T-helper 17 cell (primary cell): ENCODE measurements at regions not wholly inside any gene's neighbourhood (a gene's known extent, or its start where the extent isn't known, plus 50 kb on each side); places are given as distances from the start of the nearest gene placed in this dataset.

Source experiments
- ATAC-seq: fragments of 150-1000 bp; cut with Tn5 transposase; 2 replicates; pipeline ENCODE4 v1.10.0; 2021; ENCODE audit warnings: mild to moderate bottlenecking, moderate library complexity
- DNase-seq, 3 donors: peaks; one replicate each; pipeline versions ENCODE4 v3.0.0 to v3.0.0-alpha.2; 2020 to 2021
- H3K9me3 ChIP-seq: one replicate; pipeline ENCODE4 v1.7.0; 2013; ENCODE audit warnings: low read length, mild to moderate bottlenecking; ENCODE audit not compliant: control insufficient read depth, poor library complexity, severe bottlenecking
- H3K27ac Mint-ChIP-seq: one replicate; pipeline ENCODE4 v1.8.0; 2022; ENCODE audit warnings: mild to moderate bottlenecking, moderate library complexity, mixed read lengths
- H3K27me3 Mint-ChIP-seq: one replicate; pipeline ENCODE4 v1.8.0; 2022; ENCODE audit warnings: mixed read lengths
- H3K36me3 Mint-ChIP-seq: one replicate; pipeline ENCODE4 v1.8.0; 2022; ENCODE audit warnings: low read depth, mixed read lengths
- H3K4me1 Mint-ChIP-seq: one replicate; pipeline ENCODE4 v1.8.0; 2022; ENCODE audit warnings: mild to moderate bottlenecking, mixed read lengths
- H3K4me3 Mint-ChIP-seq: one replicate; pipeline ENCODE4 v1.8.0; 2022; ENCODE audit warnings: mild to moderate bottlenecking, moderate library complexity, mixed read lengths

GRCh38 chr1:29990304-29990703 lies 733.1 kb downstream of the MATN1 start:
- no peaks in the 10 kb centered on the region for H3K36me3 Mint-ChIP-seq
- H3K27me3 Mint-ChIP-seq, result peaks cover 9% of the 10 kb centered on the region

GRCh38 chr1:29986986-29987385 lies 736.4 kb downstream of the MATN1 start:
- H3K4me1 Mint-ChIP-seq, result no peaks in the 10 kb centered on the region
- no peaks in the 10 kb centered on the region for H3K36me3 Mint-ChIP-seq
- no peak overlapping the region for H3K4me3 Mint-ChIP-seq
- DNase-seq (no peak), ATAC-seq (no peak)
- H3K27ac Mint-ChIP-seq, result no peak overlapping the region
- peaks cover 18% of the 10 kb centered on the region for H3K27me3 Mint-ChIP-seq
- peaks cover 2% of the 10 kb centered on the region for H3K9me3 ChIP-seq

More at GRCh38 chr1:29990304-29990703, 733.1 kb downstream of the MATN1 start:
- Mint-ChIP-seq H3K4me3 (no peak overlapping the region), H3K27ac (no peak overlapping the region), H3K4me1 (no peaks in the 10 kb centered on the region)
- ATAC-seq, result no peak
- H3K9me3 ChIP-seq, result peaks cover 2% of the 10 kb centered on the region
- no peak for DNase-seq

GRCh38 chr1:29985606-29985945 lies 737.8 kb downstream of the MATN1 start:
- ATAC-seq (no peak), DNase-seq (no peak)
- no peak overlapping the region for H3K27ac Mint-ChIP-seq
- no peaks in the 10 kb centered on the region for H3K4me1 Mint-ChIP-seq
- H3K4me3 Mint-ChIP-seq, result no peak overlapping the region
- no peaks in the 10 kb centered on the region for H3K9me3 ChIP-seq
- H3K36me3 Mint-ChIP-seq, result no peaks in the 10 kb centered on the region
- H3K27me3 Mint-ChIP-seq, result peaks cover 33% of the 10 kb centered on the region

- Mint-ChIP-seq H3K36me3 (no peaks in the 10 kb centered on the region), H3K27ac (no peak overlapping the region), H3K4me1 (no peaks in the 10 kb centered on the region), H3K4me3 (no peak overlapping the region), H3K27me3 (peaks cover 35% of the 10 kb centered on the region)
- DNase-seq (no peak), ATAC-seq (no peak)
- no peaks in the 10 kb centered on the region for H3K9me3 ChIP-seq
Observed at GRCh38 chr1:29984862-29985605, 738.4 kb downstream of the MATN1 start.

GRCh38 chr1:29984166-29984861 lies 739.1 kb downstream of the MATN1 start:
- Mint-ChIP-seq H3K4me1 (no peaks in the 10 kb centered on the region), H3K36me3 (no peaks in the 10 kb centered on the region), H3K27me3 (peaks cover 35% of the 10 kb centered on the region), H3K27ac (no peak overlapping the region), H3K4me3 (no peak overlapping the region)
- no peak for DNase-seq
- no peaks in the 10 kb centered on the region for H3K9me3 ChIP-seq
- no peak for ATAC-seq

GRCh38 chr1:29983321-29983720 lies 740.1 kb downstream of the MATN1 start:
- no peaks in the 10 kb centered on the region for H3K9me3 ChIP-seq
- H3K27ac Mint-ChIP-seq, result no peak overlapping the region
- peaks cover 35% of the 10 kb centered on the region for H3K27me3 Mint-ChIP-seq
- H3K36me3 Mint-ChIP-seq, result no peaks in the 10 kb centered on the region
- ATAC-seq, result no peak
- no peaks in the 10 kb centered on the region for H3K4me1 Mint-ChIP-seq
- no peak overlapping the region for H3K4me3 Mint-ChIP-seq
- DNase-seq, result no peak

GRCh38 chr1:29981586-29982239 lies 741.7 kb downstream of the MATN1 start:
- H3K27me3 Mint-ChIP-seq, result peaks cover 34% of the 10 kb centered on the region
- no peaks in the 10 kb centered on the region for H3K4me1 Mint-ChIP-seq
- no peak overlapping the region for H3K27ac Mint-ChIP-seq
- H3K36me3 Mint-ChIP-seq, result no peaks in the 10 kb centered on the region
- no peak for DNase-seq
- H3K9me3 ChIP-seq, result no peaks in the 10 kb centered on the region
- no peak overlapping the region for H3K4me3 Mint-ChIP-seq
- ATAC-seq, result no peak

GRCh38 chr1:29977550-29977949 lies 741.2 kb downstream of the PTPRU start:
- Mint-ChIP-seq H3K27me3 (peaks cover 23% of the 10 kb centered on the region), H3K4me3 (no peak overlapping the region), H3K4me1 (no peaks in the 10 kb centered on the region), H3K36me3 (no peaks in the 10 kb centered on the region), H3K27ac (no peak overlapping the region)
- no peak for ATAC-seq
- DNase-seq, result no peak
- no peaks in the 10 kb centered on the region for H3K9me3 ChIP-seq

GRCh38 chr1:29975036-29975694 lies 738.8 kb downstream of the PTPRU start:
- H3K4me1 Mint-ChIP-seq, result no peaks in the 10 kb centered on the region
- no peak for DNase-seq

GRCh38 chr1:29974316-29974724 lies 738.0 kb downstream of the PTPRU start:
- no peak overlapping the region for H3K27ac Mint-ChIP-seq
- no peak for DNase-seq

More at GRCh38 chr1:29975036-29975694, 738.8 kb downstream of the PTPRU start:
- Mint-ChIP-seq H3K4me3 (no peak overlapping the region), H3K27me3 (peaks cover 21% of the 10 kb centered on the region), H3K27ac (no peak overlapping the region), H3K36me3 (no peaks in the 10 kb centered on the region)
- H3K9me3 ChIP-seq, result no peaks in the 10 kb centered on the region
- no peak for ATAC-seq

GRCh38 chr1:29973406-29973805 lies 737.1 kb downstream of the PTPRU start:
- no peaks in the 10 kb centered on the region for H3K36me3 Mint-ChIP-seq
- DNase-seq, result no peak
- H3K27ac Mint-ChIP-seq, result no peak overlapping the region
- H3K4me1 Mint-ChIP-seq, result no peaks in the 10 kb centered on the region
- H3K9me3 ChIP-seq, result no peaks in the 10 kb centered on the region
- H3K4me3 Mint-ChIP-seq, result no peak overlapping the region
- ATAC-seq, result no peak
- peaks cover 21% of the 10 kb centered on the region for H3K27me3 Mint-ChIP-seq

More at GRCh38 chr1:29974316-29974724, 738.0 kb downstream of the PTPRU start:
- H3K36me3 Mint-ChIP-seq, result no peaks in the 10 kb centered on the region
- H3K27me3 Mint-ChIP-seq, result peaks cover 21% of the 10 kb centered on the region
- H3K4me1 Mint-ChIP-seq, result no peaks in the 10 kb centered on the region
- H3K4me3 Mint-ChIP-seq, result no peak overlapping the region
- ATAC-seq, result no peak
- H3K9me3 ChIP-seq, result no peaks in the 10 kb centered on the region

GRCh38 chr1:29972421-29973053 lies 736.2 kb downstream of the PTPRU start:
- Mint-ChIP-seq H3K36me3 (no peaks in the 10 kb centered on the region), H3K4me1 (no peaks in the 10 kb centered on the region), H3K4me3 (no peak overlapping the region), H3K27me3 (peaks cover 21% of the 10 kb centered on the region), H3K27ac (no peak overlapping the region)
- DNase-seq, result no peak
- H3K9me3 ChIP-seq, result no peaks in the 10 kb centered on the region
- ATAC-seq, result no peak

- no peak overlapping the region for H3K4me3 Mint-ChIP-seq
- peak overlapping the region; percentile 12 for H3K27ac Mint-ChIP-seq
- no peaks in the 10 kb centered on the region for H3K9me3 ChIP-seq
- peaks cover 21% of the 10 kb centered on the region for H3K27me3 Mint-ChIP-seq
- H3K36me3 Mint-ChIP-seq, result no peaks in the 10 kb centered on the region
- no peak for ATAC-seq
- no peak for DNase-seq
- no peaks in the 10 kb centered on the region for H3K4me1 Mint-ChIP-seq
Observed at GRCh38 chr1:29971703-29972102, 735.4 kb downstream of the PTPRU start.
